Retina (tissue), 1 donor: ENCODE measurements at regions not wholly inside any gene's neighbourhood (a gene's known extent, or its start where the extent isn't known, plus 50 kb on each side); places are given as distances from the start of the nearest gene placed in this dataset.
"Not testable (repeated sequence)": the region's sequence is repeated elsewhere in the genome, so short reads cannot be mapped to it uniquely, and the experiment has no call there.

Source experiments
- DNase-seq: peaks from one replicate; pipeline ENCODE4 v3.0.0-alpha.2; 2016

GRCh38 chr9:81069038-81069795 is 620.1 kb downstream of the TLE1 start:
- no peak for DNase-seq

GRCh38 chr9:81062995-81063394 is 626.4 kb downstream of the TLE1 start:
- DNase-seq: not testable (repeated sequence)

- DNase-seq: no peak
Measured at GRCh38 chr9:81058782-81059181, 630.6 kb downstream of the TLE1 start.

- no peak for DNase-seq
Measured at GRCh38 chr9:81053298-81054025, 635.9 kb downstream of the TLE1 start.

- no peak for DNase-seq
Measured at GRCh38 chr9:81052846-81053245, 636.5 kb downstream of the TLE1 start.

GRCh38 chr9:81047280-81047679 is 642.1 kb downstream of the TLE1 start:
- no peak for DNase-seq

- no peak for DNase-seq
Measured at GRCh38 chr9:81045658-81046057, 643.7 kb downstream of the TLE1 start.

GRCh38 chr9:81037889-81038288 is 651.5 kb downstream of the TLE1 start:
- no peak for DNase-seq

GRCh38 chr9:81035601-81036000 is 653.7 kb downstream of the TLE1 start:
- no peak for DNase-seq

- no peak for DNase-seq
Measured at GRCh38 chr9:81035171-81035570, 654.2 kb downstream of the TLE1 start.

- DNase-seq: peak; percentile 21
Measured at GRCh38 chr9:81032831-81033230, 656.5 kb downstream of the TLE1 start.

GRCh38 chr9:81032030-81032572 is 657.2 kb downstream of the TLE1 start:
- no peak for DNase-seq

GRCh38 chr9:81031422-81032029 is 657.8 kb downstream of the TLE1 start:
- no peak for DNase-seq

- no peak for DNase-seq
Measured at GRCh38 chr9:81030027-81030426, 659.3 kb downstream of the TLE1 start.

- no peak for DNase-seq
Measured at GRCh38 chr9:81028504-81028903, 660.8 kb downstream of the TLE1 start.

- DNase-seq: no peak
Measured at GRCh38 chr9:81022177-81022576, 667.2 kb downstream of the TLE1 start.

GRCh38 chr9:81014945-81015344 is 674.4 kb downstream of the TLE1 start:
- DNase-seq: not testable (repeated sequence)

- DNase-seq: not testable (repeated sequence)
Measured at GRCh38 chr9:81013191-81013590, 676.2 kb downstream of the TLE1 start.

- DNase-seq: no peak
Measured at GRCh38 chr9:81002906-81003305, 686.4 kb downstream of the TLE1 start.

- DNase-seq: no peak
Measured at GRCh38 chr9:81002242-81002641, 687.1 kb downstream of the TLE1 start.

- no peak for DNase-seq
Measured at GRCh38 chr9:80995759-80996158, 693.6 kb downstream of the TLE1 start.

GRCh38 chr9:80994892-80995291 is 694.5 kb downstream of the TLE1 start:
- no peak for DNase-seq

GRCh38 chr9:80985595-80985994 is 703.8 kb downstream of the TLE1 start:
- DNase-seq: not testable (repeated sequence)

GRCh38 chr9:80976403-80976802 is 712.9 kb downstream of the TLE1 start:
- DNase-seq: no peak
